ENCODE measurements at regions not wholly inside any gene's neighbourhood (a gene's known extent, or its start where the extent isn't known, plus 50 kb on each side); places are given as distances from the start of the nearest gene placed in this dataset.
"Not testable (repeated sequence)": the region's sequence is repeated elsewhere in the genome, so short reads cannot be mapped to it uniquely, and the experiment has no call there.

DNA sequence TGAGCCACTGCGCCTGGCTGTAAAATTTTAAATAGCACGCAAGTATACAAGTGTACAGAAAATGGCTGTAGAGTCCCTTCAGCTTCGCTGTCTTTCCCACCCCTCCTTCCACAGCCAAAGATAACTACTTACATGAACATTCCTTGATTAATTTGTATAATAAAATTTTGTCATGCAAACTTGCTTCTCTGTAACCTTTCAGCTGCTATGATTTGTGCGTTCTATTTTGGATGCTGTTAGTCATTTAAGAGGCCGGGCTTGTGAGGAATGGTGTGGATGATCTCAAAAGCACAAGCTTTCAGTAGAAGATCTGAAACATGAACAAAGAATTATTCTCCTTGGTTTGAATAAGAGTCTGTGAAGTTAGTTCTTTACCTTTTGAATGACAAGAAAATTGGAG lies 115.0 kb upstream of the TLE1 start:
- no peak for DNase-seq (ENCODE audit: insufficient read length, low spot score)
- no peak for FAIRE-seq

DNA sequence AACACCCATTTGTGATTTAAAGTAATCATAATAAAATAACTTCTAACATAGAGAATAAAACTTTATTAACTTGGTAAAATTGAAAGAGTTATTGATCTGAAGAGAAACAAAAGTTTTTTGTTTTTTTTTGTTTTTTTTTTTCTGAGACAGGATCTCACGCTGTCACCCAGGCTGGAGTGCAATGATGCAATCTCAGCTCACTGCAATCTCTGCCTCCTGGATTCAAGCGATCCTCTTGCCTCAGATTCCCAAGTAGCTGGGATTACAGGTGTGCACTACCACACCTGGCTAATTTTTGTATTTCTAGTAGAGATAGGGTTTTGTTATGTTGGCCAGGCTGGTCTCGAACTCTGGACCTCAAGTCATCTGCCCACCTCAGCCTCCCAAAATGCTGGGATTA lies 116.5 kb upstream of the SPATA31D4 start:
- FAIRE-seq; DNase-seq (ENCODE audit: insufficient read length, low spot score): not testable (repeated sequence)

DNA sequence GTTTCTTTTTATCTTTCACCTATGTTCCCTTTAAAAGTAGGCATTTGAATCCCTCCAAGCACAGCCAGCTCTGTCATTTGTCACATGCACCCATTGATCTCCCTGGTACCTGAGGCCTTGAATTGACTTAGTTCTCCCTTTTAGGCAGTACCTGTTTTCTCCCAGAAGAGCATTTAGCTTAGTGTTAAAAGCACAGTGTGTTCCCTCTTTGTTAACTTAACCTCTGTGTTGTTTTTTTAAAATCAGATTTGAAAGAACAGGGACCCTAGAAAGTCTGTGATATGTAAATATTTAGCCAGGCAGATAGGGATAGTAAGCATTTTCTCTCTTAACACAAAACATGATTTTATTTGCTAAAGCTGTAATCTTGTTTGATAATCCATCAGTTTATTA lies 113.8 kb upstream of the SPATA31D4 start:
- FAIRE-seq: no peak
- no peak for DNase-seq (ENCODE audit: insufficient read length, low spot score)

DNA sequence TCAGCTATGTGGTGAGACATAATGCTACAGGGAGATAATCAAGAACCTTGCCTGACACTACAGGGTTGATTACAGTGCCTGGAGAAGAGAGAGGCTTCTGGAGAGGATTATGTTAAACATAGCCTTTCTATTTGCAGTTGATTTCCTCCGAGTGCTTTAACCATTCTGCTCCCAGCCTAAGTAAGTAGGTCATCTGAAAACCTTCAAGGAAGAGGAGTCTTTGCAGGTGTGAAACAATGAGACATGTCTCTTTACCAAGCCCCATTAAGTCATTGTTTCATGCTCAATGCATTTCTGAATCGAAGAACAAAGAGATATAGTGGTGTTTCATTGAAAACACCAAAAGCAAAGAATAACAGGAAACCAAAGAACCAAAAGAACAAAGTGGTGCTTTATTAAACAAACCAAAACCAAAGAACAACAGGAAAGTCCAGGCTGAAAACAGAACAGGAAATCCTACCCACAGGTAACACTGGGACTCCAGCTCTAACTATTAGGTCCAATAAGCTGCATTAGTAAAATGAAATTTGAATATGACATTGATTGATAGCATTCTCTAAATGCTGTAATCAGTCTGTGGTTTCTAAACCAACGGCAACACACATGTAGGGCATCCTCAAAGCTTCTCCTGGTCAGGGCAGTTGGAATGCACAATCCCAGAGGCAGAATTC lies 113.3 kb upstream of the SPATA31D4 start:
- DNase-seq (ENCODE audit: insufficient read length, low spot score) (no peak), FAIRE-seq (peak; percentile 52)

DNA sequence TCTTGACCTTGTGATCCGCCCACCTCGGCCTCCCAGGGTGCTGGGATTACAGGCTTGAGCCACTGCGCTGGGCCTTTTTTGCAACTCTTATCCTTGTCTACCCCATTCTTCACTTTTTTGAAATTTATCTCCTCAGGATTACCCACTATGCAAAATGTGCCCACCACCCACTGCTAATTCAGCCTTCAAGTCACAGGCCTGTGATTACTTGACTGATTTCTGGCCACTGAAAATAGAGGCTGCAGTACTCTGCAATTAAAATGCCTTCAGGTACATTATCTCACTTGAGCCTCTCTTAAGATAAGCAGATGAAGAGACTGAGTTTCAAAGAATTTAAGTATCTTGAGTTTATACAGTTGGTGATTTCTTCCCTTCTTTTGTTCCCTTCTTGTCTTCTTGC lies 112.4 kb upstream of the SPATA31D4 start:
- DNase-seq (ENCODE audit: insufficient read length, low spot score): no peak
- FAIRE-seq: no peak

DNA sequence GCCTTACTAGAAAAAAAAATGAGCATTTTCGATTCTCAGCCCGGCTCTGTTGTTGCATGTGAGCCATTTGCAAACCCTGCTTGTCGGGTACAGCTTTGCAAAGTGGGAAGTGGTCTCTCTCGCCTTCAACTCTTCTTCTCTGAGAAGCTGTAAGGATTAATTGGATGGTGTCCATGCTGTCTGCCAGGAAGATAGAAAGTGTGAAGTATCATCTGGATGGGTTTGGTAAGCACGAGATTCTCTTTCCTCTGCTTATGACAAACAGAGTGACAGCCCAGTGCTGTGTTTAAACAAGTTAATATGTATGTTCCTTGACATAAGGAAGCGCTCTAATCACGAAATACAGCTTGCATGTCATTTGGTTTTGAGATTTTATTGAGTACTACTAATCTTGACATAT lies 109.1 kb upstream of the SPATA31D4 start:
- DNase-seq (ENCODE audit: insufficient read length, low spot score) (no peak), FAIRE-seq (no peak)

DNA sequence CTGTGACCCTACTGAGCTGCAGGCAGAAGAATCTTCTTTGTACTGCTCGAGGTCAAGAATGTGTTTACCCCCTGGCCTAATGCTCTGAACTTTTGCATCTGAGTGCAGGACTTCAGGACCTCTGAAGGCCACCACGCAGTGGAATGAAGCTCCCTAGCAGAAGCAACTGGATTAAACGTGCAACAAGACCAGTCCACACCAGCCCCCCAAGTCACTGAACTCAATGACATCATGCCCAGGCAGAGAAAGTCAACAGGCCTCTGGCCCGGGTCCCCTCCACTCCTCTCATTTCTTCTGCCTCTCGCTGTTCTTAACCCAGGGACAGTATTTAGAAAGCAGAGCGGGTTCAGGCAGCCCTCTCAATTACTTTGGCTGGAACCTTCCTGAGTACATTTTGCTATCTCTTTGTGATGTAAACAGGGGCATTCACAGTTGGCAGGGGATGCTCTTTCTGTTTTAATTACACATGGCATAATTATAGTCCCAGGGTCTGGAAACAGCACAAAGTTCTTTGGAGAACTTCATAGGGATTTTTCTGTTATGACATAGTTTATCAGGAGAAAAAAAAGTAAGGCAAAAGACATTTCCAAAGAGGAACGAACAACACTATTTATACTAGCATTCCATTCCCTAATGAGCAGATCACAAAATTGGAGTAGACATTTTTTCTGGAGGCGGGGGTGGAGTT lies 108.2 kb upstream of the SPATA31D4 start:
- DNase-seq (ENCODE audit: insufficient read length, low spot score) (no peak), FAIRE-seq (no peak)

DNA sequence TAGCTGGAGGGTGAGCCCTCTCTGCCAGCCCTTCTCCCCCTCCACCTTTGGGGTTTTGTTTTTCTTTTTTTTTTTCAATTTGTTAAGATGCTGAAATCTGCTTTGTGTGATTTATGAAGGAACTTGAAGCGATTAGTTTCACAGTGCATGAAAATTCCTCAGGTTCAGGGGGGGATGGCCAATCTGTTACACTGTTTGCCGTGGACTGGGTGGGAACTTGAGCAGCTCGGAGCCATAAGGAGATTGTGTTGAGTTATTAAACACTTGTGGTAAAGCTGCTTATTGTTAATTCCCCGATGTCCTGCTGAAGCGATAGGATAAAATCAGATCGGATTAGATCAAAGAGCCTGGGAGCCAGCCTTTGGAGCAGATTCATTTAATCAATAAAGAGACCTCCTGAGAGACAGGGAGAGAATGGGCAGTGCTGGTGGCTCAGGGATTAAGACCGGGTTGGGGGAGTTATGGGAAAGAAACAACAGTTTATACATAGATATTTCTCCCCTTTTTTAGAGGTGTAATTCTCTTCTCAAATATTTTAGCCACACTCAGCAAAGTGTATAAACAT lies 105.8 kb upstream of the SPATA31D4 start:
- FAIRE-seq: no peak
- no peak for DNase-seq (ENCODE audit: insufficient read length, low spot score)

DNA sequence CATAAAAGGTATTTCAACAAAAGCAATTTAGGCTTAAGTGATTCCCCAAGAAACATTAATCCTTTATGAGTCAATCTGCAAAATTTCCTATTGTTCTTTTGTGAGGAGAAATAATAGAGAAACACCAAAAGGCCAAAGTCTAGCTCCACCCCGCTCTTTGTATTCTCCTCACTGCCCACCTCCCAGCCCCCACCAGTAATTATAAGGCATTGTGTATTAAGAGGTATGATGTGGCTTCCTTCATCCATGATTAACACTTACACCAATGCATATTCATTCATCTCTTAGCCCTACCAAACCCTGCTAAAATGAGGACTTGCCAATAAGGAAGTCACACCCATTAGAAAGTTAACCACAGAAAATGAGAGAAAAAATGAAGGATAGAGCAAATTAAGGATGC lies 105.3 kb upstream of the SPATA31D4 start:
- FAIRE-seq: no peak

DNA sequence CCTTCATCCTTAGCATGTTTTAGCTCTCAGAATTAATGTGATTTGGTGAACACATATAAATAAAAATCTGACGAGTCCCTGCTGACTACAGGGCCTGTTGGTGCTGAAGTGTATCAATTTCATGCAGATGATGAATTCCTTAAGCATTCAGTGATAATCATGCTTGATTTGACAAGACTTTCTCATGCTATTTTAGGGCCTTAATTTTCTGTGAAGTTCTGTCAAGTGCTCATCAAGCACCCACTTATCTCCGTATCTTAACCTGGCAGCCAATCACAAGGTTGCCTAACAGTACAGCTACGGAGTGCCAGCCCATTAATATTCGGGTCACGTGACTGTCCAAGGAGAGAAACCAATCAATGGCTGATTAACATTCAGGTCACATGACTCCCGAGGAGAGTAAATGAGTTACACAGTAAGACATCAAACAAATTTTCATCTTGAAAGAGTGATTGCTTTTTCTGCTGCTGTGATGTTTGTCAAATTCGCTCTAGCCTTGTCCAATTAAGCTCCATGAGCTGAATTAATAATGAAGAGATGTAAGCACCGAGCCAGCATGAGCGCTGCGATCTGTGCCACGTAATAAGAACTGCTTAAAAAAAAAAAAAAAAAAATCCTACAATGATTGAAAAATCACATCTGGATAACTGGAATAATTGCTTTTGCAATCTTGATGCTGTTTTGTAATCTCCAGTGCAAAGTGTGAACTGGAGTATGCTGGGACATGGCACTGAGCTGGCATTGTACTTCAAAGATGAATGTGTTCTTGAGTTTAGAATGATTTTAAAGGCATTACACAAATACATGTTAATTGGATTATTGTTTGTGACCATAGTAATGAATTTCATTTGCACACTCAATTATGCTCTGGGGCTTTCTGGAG lies 104.3 kb upstream of the SPATA31D4 start:
- DNase-seq (ENCODE audit: insufficient read length, low spot score) (no peak), FAIRE-seq (no peak)

More for the DNA sequence above, 105.3 kb upstream of the SPATA31D4 start:
- DNase-seq (ENCODE audit: insufficient read length, low spot score): no peak

DNA sequence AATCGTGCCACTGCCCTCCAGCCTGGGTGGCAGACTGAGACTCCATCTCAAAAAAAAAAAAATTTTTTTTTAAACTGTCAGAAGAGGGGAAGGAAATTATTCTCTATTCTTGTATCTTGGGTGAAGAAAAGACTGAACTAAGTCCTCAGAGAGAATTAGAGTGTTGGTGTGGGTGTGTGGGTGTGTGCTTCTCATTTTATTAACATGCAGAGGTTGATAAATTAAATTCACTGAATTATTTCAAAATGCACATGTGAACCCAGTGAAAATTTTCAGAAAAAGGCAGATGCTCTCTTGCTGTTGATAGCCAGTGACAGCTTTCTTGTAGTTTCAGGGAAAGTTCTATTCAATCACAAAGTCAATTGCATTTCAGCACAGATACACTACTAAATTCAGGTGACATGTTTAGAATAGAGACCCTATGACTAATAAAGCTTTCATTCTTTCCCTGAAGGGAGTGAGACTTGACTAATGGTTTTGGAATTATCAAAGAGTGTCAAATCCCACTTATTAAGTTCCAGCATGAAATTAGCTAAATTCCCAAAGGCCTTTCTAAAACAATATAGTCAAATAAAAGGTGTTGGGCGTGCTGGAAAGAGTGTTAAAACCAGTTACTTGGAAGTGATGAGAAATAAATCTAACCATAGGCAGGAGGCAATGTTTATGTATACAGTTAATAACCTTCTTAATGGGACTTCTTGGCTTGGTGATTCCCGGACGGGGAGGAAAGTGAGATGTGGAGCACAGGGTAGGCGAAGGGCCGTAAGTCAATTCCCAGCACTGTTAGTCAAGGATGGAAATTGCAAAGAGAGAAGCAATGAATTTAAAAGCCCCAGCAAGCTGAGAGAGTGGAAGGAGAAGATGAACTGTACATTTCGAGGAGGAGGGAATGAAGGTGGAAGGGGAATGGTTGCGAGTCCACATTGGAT lies 103.2 kb upstream of the SPATA31D4 start:
- FAIRE-seq (no peak), DNase-seq (ENCODE audit: insufficient read length, low spot score) (no peak)

DNA sequence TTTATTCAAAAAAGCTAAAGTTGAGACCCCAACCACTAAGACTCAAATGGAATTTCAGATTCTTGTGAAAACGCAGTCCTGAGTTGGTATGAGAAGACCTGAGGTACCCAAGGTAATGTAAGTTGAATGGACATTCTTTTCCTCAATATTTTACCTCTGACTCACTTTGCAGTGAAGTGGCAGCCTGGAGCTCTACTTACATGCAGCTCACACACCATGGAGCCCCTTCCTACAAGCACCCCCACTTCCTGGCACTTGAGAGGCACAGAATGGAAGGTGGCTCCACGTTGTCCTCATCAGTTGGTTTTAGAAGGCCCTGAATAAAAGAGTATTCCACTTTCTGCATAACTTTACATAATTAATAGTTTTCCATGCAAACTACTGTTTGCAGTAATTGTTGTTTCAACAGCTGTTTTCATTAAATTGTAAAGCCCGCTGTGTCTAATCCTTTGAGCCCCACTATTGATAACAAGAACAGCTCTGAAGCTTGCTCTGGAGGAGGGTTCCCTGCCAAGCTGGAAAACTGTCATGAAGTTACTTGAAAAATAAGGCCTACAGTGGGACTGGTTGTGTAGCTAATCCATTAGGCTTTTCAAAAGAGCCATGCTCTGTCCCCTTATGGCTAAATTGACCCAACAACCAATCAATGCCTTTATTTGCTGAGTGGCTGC lies 102.2 kb upstream of the SPATA31D4 start:
- no peak for FAIRE-seq
- DNase-seq (ENCODE audit: insufficient read length, low spot score): no peak

DNA sequence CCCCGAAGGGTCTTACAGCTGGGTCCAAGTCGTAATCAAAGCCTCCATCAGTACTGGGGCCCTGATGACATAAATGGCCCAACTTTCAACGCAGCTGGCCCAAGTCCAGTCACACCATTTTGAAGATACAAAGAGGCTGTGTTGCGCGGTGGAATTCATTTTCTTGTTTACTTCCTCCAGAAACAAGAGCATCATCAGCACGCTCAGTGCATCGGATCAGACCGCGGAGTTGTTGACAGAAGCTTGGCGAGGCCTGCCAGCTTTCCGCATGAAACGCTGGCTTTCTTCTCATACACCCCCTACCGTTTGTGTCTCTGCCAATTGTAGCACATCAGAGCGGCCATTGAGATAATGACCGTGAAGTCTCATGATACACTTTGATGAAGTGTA lies 101.7 kb upstream of the SPATA31D4 start:
- FAIRE-seq: no peak
- no peak for DNase-seq (ENCODE audit: insufficient read length, low spot score)

DNA sequence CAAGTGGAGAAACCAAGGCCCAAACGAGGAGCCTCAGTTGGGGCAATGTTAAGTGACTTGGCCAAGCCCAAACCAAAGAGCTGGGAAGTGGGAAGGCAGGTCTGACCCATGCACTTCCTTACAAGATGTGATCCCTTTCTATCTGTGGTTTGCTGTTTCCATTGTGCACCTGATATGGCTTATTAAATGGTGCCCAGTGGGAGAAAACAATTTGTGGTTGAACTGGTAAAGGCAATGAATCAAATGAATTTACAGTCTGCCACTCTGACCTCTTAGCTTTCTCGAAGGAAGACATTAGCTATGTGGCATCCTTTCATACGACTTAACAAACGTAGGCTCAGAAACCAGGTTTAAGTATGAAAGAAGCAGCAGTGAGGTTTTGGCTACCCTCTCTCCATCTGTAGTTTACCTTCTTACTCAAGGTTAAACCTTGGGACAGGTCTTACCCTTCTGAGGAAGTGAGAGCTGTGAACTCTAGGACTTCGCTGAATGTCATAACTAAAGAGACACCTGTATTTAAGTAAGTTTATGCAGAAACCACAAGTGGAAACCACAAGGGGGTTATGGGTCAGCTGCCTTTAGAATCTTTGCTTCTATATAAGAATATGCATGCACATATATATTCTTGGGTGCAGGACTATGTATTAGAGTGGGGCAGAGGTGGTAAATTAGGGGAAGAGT lies 100.5 kb upstream of the SPATA31D4 start:
- DNase-seq (ENCODE audit: insufficient read length, low spot score): peak; percentile 8
- peak; percentile 73 for FAIRE-seq

DNA sequence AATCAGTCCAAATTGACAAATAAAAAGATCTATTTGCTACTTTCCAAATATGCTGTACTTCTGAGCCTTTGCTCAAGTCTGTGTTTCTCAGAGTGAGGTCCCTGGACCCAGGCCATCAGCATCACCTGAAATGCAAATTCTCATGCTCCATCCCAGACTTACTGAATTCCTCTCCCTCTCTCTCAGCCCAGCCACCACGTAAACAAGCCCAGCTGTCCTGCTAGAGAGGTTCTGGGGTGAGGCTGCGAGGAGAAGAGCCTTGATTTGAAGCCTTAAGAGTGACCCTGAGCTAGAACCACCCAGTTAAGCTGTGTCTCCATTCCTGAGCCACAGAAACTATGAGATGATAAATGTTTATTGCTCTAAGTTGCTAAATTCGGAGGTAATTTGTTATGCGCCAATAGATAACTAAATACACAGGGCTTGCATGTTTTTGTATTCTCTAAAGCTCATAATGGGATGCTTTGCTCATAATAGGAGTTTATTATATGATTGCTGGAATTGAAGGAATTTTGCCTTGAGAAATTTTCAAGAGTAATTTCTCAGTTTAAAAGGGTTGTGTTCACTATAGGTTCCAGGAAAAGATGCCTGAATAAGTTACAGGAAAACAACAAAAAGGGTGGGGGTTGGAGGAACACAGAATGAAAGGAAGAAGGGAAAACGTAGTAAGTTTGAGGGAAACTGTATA lies 98.9 kb upstream of the SPATA31D4 start:
- FAIRE-seq (no peak), DNase-seq (ENCODE audit: insufficient read length, low spot score) (no peak)

DNA sequence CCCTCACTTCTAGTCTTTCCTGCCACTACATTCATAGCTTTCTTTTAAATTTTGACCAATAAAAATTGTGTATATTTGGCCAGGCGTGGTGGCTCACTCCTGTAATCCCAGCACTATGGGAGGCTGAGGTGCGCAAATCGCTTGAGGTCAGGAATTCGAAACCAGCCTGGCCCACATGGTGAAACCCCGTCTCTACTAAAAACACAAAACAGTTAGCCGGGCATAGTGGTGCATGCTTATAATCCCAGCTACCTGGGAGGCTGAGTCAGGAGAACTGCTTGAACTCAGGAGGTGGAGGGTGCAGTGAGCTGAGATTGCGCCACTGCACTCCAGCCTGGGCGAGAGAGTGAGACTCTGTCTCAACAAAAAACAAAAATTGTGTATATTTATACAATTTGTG lies 97.8 kb upstream of the SPATA31D4 start:
- DNase-seq (ENCODE audit: insufficient read length, low spot score); FAIRE-seq: not testable (repeated sequence)

DNA sequence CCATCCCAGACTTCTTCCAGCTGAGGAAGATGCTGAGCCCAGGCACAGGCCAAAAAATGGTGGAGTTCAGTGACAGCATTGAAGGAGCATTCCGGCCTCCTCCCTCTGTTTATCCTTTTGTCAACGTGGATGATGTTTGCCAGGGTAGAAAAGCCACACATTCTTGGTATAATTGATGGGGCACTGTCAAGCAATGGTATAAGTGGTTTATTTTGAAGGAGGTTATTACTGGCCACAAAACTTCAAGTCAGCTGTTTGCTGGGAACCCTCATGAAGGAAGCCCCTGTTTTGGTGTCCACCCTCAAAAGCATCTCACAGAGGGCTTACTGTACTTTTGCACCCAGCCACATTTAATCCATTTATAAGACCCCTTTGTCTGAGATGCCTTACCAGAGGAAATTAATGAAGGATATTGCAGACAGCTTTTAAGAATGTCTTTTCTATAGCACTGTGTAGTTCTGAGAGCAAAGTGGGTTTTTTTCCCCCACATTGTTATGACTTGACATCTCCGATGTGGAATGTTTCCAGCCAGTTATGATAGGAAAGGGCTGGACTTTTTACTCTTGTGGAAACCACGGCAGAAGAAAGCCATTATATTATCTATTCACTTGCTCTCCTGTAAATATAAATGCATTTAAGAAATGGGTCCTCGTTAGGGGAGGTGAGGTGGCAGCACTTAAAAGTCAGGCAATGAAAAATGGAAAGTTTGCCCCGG lies 95.5 kb upstream of the SPATA31D4 start:
- FAIRE-seq (no peak), DNase-seq (ENCODE audit: insufficient read length, low spot score) (no peak)
